Suprapubic skin (tissue), 4 donors: ENCODE measurements at regions not wholly inside any gene's neighbourhood (a gene's known extent, or its start where the extent isn't known, plus 50 kb on each side); places are given as distances from the start of the nearest gene placed in this dataset.

Source experiments
- CTCF ChIP-seq, 2 donors: fragments of 200-600 bp in 1 of 2; fragments of 450-650 bp in 1 of 2; sonication (generic) in 1 of 2; IDR thresholded peaks; one replicate each; pipeline ENCODE4 v1.5.1; 2016 to 2019; ENCODE audit warnings: antibody characterized with exemption in 2 of 2, mild to moderate bottlenecking in 1 of 2, moderate library complexity in 1 of 2
- EP300 ChIP-seq: sonication (generic); formaldehyde crosslinking; IDR thresholded peaks from one replicate; pipeline ENCODE4 v1.6.1; 2017; ENCODE audit warnings: antibody characterized with exemption
- POLR2A ChIP-seq, 2 donors: fragments of 450-650 bp; IDR thresholded peaks; one replicate each; pipeline ENCODE4 v1.6.1; 2017; ENCODE audit warnings: antibody characterized with exemption in 2 of 2, mild to moderate bottlenecking in 2 of 2, moderate library complexity in 2 of 2
- POLR2AphosphoS5 ChIP-seq, 3 donors: sonication (generic); formaldehyde crosslinking; IDR thresholded peaks; one replicate each; pipeline ENCODE4 v1.6.1; 2017; ENCODE audit warnings: antibody characterized with exemption in 3 of 3

GRCh38 chr13:40125336-40125735 lies 469.9 kb downstream of the COG6 start:
- TF ChIP-seq POLR2AphosphoS5 (IDR thresholded peaks at IDR 0.05), result no peak
- no peak for TF ChIP-seq CTCF (IDR thresholded peaks at IDR 0.05)
- TF ChIP-seq POLR2A (IDR thresholded peaks at IDR 0.05), result no peak
- no peak for TF ChIP-seq EP300
